ENCODE measurements at regions not wholly inside any gene's neighbourhood (a gene's known extent, or its start where the extent isn't known, plus 50 kb on each side); places are given as distances from the start of the nearest gene placed in this dataset.

DNA sequence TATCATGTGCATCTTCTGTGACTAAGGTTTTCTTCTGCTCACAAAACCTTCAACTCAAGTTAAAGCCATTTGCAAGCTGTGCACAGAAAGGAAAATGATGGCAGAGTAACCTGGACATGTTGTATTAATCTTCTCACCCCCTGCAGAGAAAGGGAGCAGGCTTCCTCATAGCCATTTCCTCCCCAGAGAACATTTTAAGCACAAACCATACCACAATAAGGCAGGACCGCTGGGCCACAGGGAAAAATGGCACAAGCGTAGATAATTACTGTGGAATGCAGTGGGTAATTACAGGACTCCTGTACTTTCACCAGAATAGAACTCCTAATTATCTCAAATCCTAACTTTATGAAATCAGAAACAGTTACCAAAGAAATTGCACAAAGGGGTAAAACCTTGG lies 215.7 kb downstream of the KIF21A start:
- no peak for DNase-seq (ENCODE audit: low spot score in 2 of 2)
- Histone ChIP-seq H3K27ac (no peak overlapping the region), H3K4me3 (no peak overlapping the region), H3K36me3 (no peaks in the 10 kb centered on the region), H3K9me3 (no peaks in the 10 kb centered on the region), H3K27me3 (no peaks in the 10 kb centered on the region), H3K4me1 (no peaks in the 10 kb centered on the region)
- intact Hi-C loops (cut with DNase I; ENCODE audit: low total_unique reads): no loop called here
- TF ChIP-seq POLR2A (IDR thresholded peaks at IDR 0.05): no peak

DNA sequence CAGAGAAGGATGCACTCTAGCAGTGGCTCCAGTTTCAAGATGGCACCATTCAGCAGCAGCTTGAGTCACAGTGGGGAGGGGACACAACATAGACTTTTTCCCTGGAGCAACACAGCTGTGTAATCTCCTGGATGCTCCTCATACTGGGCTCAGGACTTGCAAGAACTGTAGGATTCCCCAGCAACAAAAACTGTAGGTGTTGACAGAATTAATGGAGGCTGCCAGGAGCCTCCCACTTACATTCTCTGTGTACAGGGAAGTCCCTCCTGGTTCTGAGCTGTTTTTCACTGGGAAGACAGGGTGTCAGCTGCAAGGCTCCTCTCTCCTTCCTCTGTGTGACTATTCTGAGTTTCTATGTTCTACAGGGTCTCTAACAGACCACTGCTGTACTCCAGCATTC lies 217.9 kb downstream of the KIF21A start:
- no peak overlapping the region for H3K4me3 ChIP-seq
- TF ChIP-seq POLR2A (IDR thresholded peaks at IDR 0.05) (no peak), POLR2AphosphoS5 (IDR thresholded peaks at IDR 0.05) (no peak), CTCF (IDR thresholded peaks at IDR 0.05) (no peak)
- H3K27ac ChIP-seq: no peak overlapping the region
- H3K27me3 ChIP-seq: no peaks in the 10 kb centered on the region
- no peaks in the 10 kb centered on the region for H3K9me3 ChIP-seq
- intact Hi-C loops (cut with DNase I; ENCODE audit: low total_unique reads): loop anchor here (5.0 kb wide), 1 partner anchor 1083 kb away; no protein-coding TSS in a partner anchor
- no peaks in the 10 kb centered on the region for H3K36me3 ChIP-seq
- no peak for DNase-seq (ENCODE audit: low spot score in 2 of 2)
- no peaks in the 10 kb centered on the region for H3K4me1 ChIP-seq

GRCh38 chr12:39205969-39206368 lies 237.0 kb downstream of the KIF21A start:
- Histone ChIP-seq H3K9me3 (peaks cover 11 to 30% of the 10 kb centered on the region in 2 donors), H3K4me3 (no peak overlapping the region), H3K4me1 (no peaks in the 10 kb centered on the region), H3K27me3 (no peaks in the 10 kb centered on the region), H3K27ac (no peak overlapping the region), H3K36me3 (no peaks in the 10 kb centered on the region)
- TF ChIP-seq CTCF (IDR thresholded peaks at IDR 0.05): no peak
- TF ChIP-seq POLR2A (IDR thresholded peaks at IDR 0.05): no peak
- no peak for TF ChIP-seq POLR2AphosphoS5 (IDR thresholded peaks at IDR 0.05)
- DNase-seq (ENCODE audit: low spot score in 2 of 2): no peak
- intact Hi-C loops (cut with DNase I; ENCODE audit: low total_unique reads): no loop called here

DNA sequence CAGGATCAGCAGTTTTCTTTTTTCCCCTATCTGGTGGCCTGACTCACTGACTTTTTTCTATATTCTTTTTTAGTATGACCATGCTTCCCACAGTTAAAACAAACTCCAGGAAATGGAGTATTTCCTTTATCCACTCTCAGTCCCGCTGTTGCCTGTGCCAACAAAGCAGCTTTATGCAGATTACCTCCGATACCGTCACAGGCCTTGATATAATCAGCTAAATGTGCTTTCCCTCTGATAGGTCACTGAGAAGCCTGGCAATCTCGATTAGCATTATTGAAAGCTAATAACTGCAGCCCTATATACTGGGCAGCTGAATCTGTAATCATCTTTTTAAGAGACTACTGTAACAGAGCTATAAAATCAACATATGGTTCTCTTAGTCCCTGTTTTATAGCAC lies 243.6 kb downstream of the KIF21A start:
- H3K36me3 ChIP-seq: no peaks in the 10 kb centered on the region

DNA sequence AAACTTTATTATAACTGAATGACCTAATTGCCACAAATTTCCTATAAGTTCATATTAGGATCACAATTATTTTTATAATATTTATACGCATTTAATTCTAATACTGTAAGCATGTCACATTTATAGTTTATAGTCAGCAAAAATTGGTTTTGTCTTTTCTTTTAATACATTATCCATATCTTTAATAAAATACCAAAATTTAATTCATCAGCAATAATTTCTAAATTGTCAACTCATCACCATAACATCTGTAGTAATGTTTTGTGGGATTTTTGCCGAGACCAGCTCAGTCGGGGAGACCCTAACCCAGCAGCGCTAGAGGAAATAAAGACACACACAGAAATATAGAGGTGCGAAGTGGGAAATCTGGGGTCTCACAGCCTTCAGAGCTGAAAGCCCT lies 254.2 kb downstream of the KIF21A start:
- DNase-seq (ENCODE audit: low spot score in 2 of 2): no peak
- H3K4me1 ChIP-seq: no peaks in the 10 kb centered on the region
- no peaks in the 10 kb centered on the region for H3K36me3 ChIP-seq
- no peaks in the 10 kb centered on the region for H3K9me3 ChIP-seq
- intact Hi-C loops (cut with DNase I; ENCODE audit: low total_unique reads): no loop called here
- TF ChIP-seq POLR2A (IDR thresholded peaks at IDR 0.05) (no peak), POLR2AphosphoS5 (IDR thresholded peaks at IDR 0.05) (no peak), CTCF (IDR thresholded peaks at IDR 0.05) (no peak)
- H3K4me3 ChIP-seq: no peak overlapping the region
- H3K27me3 ChIP-seq: no peaks in the 10 kb centered on the region
- H3K27ac ChIP-seq: no peak overlapping the region

More for the DNA sequence above, 243.6 kb downstream of the KIF21A start:
- Histone ChIP-seq H3K9me3 (peaks cover 0 to 9% of the 10 kb centered on the region in 2 donors), H3K4me3 (no peak overlapping the region), H3K4me1 (no peaks in the 10 kb centered on the region), H3K27me3 (no peaks in the 10 kb centered on the region), H3K27ac (no peak overlapping the region)
- TF ChIP-seq CTCF (IDR thresholded peaks at IDR 0.05): no peak
- TF ChIP-seq POLR2A (IDR thresholded peaks at IDR 0.05): no peak
- TF ChIP-seq POLR2AphosphoS5 (IDR thresholded peaks at IDR 0.05): no peak
- intact Hi-C loops (cut with DNase I; ENCODE audit: low total_unique reads): no loop called here
- no peak for DNase-seq (ENCODE audit: low spot score in 2 of 2)

DNA sequence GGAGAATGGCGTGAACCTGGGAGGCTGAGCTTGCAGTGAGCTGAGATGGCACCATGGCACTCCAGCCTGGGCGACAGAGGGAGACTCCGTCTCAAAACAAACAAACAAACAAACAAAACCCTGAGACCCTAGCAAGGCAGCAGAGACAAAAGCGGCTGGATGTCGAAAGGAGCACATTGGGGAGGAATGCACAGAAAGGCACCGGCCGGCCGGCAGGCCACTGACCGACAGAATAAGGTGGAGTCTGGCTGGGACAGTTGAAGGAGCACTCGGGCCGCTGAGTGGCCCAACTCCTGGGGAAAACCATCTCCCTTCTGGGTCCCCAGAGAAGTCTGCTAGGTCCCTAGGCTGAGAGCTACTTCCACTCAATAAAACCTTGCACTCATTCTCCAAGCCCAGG lies 256.2 kb downstream of the KIF21A start:
- H3K4me3 ChIP-seq: no peak overlapping the region
- intact Hi-C loops (cut with DNase I; ENCODE audit: low total_unique reads): no loop called here
- H3K36me3 ChIP-seq: no peaks in the 10 kb centered on the region
- H3K27ac ChIP-seq: no peak overlapping the region
- no peaks in the 10 kb centered on the region for H3K27me3 ChIP-seq
- no peaks in the 10 kb centered on the region for H3K4me1 ChIP-seq
- TF ChIP-seq POLR2AphosphoS5 (IDR thresholded peaks at IDR 0.05) (no peak), CTCF (IDR thresholded peaks at IDR 0.05) (no peak), POLR2A (IDR thresholded peaks at IDR 0.05) (no peak)
- H3K9me3 ChIP-seq: no peaks in the 10 kb centered on the region
- no peak for DNase-seq (ENCODE audit: low spot score in 2 of 2)

All from breast epithelium (tissue), 4 donors.